Activated naive CD8-positive, alpha-beta T cell (primary cell): ENCODE measurements at regions not wholly inside any gene's neighbourhood (a gene's known extent, or its start where the extent isn't known, plus 50 kb on each side); places are given as distances from the start of the nearest gene placed in this dataset.
"Not testable (repeated sequence)": the region's sequence is repeated elsewhere in the genome, so short reads cannot be mapped to it uniquely, and the experiment has no call there.

Source experiments
- H3K27ac Mint-ChIP-seq: one replicate; pipeline ENCODE4 v1.8.0; 2021; ENCODE audit warnings: mixed read lengths
- H3K27me3 Mint-ChIP-seq: one replicate; pipeline ENCODE4 v1.8.0; 2021; ENCODE audit warnings: mixed read lengths
- H3K36me3 Mint-ChIP-seq: one replicate; pipeline ENCODE4 v1.8.0; 2021; ENCODE audit warnings: mixed read lengths
- H3K4me1 Mint-ChIP-seq: one replicate; pipeline ENCODE4 v1.8.0; 2021; ENCODE audit warnings: low read depth, mixed read lengths
- H3K4me3 Mint-ChIP-seq: one replicate; pipeline ENCODE4 v1.8.0; 2021; ENCODE audit warnings: mild to moderate bottlenecking, mixed read lengths
- H3K9me3 Mint-ChIP-seq: one replicate; pipeline ENCODE4 v1.8.0; 2021; ENCODE audit warnings: low read depth, mixed read lengths

- no peaks in the 10 kb centered on the region for H3K9me3 Mint-ChIP-seq
- no peak overlapping the region for H3K27ac Mint-ChIP-seq
- H3K36me3 Mint-ChIP-seq = peaks cover 4% of the 10 kb centered on the region
- no peaks in the 10 kb centered on the region for H3K27me3 Mint-ChIP-seq
- H3K4me3 Mint-ChIP-seq = no peak overlapping the region
- peaks cover 30% of the 10 kb centered on the region for H3K4me1 Mint-ChIP-seq
Observed at GRCh38 chr6:134434019-134434942, 116.4 kb upstream of the SGK1 start.

GRCh38 chr6:134432036-134432435, 114.1 kb upstream of the SGK1 start:
- peaks cover 21% of the 10 kb centered on the region for H3K4me1 Mint-ChIP-seq
- H3K36me3 Mint-ChIP-seq = peaks cover 4% of the 10 kb centered on the region
- no peaks in the 10 kb centered on the region for H3K9me3 Mint-ChIP-seq

GRCh38 chr6:134431421-134431859, 113.5 kb upstream of the SGK1 start:
- H3K27ac Mint-ChIP-seq = no peak overlapping the region

More at GRCh38 chr6:134432036-134432435, 114.1 kb upstream of the SGK1 start:
- H3K4me3 Mint-ChIP-seq = no peak overlapping the region
- no peaks in the 10 kb centered on the region for H3K27me3 Mint-ChIP-seq
- H3K27ac Mint-ChIP-seq = no peak overlapping the region

GRCh38 chr6:134429861-134430380, 112.0 kb upstream of the SGK1 start:
- H3K9me3 Mint-ChIP-seq = no peaks in the 10 kb centered on the region
- H3K36me3 Mint-ChIP-seq = peaks cover 4% of the 10 kb centered on the region
- no peak overlapping the region for H3K27ac Mint-ChIP-seq
- H3K4me1 Mint-ChIP-seq = peaks cover 12% of the 10 kb centered on the region
- H3K27me3 Mint-ChIP-seq = no peaks in the 10 kb centered on the region
- no peak overlapping the region for H3K4me3 Mint-ChIP-seq

More at GRCh38 chr6:134431421-134431859, 113.5 kb upstream of the SGK1 start:
- Mint-ChIP-seq H3K4me1 (peaks cover 18% of the 10 kb centered on the region), H3K36me3 (peaks cover 4% of the 10 kb centered on the region), H3K27me3 (no peaks in the 10 kb centered on the region), H3K9me3 (no peaks in the 10 kb centered on the region), H3K4me3 (no peak overlapping the region)

- H3K27me3 Mint-ChIP-seq = no peaks in the 10 kb centered on the region
- no peak overlapping the region for H3K4me3 Mint-ChIP-seq
- peaks cover 4% of the 10 kb centered on the region for H3K36me3 Mint-ChIP-seq
- no peak overlapping the region for H3K27ac Mint-ChIP-seq
- H3K4me1 Mint-ChIP-seq = peaks cover 8% of the 10 kb centered on the region
- H3K9me3 Mint-ChIP-seq = no peaks in the 10 kb centered on the region
Observed at GRCh38 chr6:134427721-134428120, 109.8 kb upstream of the SGK1 start.

- Mint-ChIP-seq H3K4me3 (no peak overlapping the region), H3K27ac (no peak overlapping the region)
Observed at GRCh38 chr6:134426623-134427022, 108.7 kb upstream of the SGK1 start.

GRCh38 chr6:134425917-134426316, 108.0 kb upstream of the SGK1 start:
- not testable (repeated sequence) for H3K36me3 Mint-ChIP-seq, H3K4me3 Mint-ChIP-seq, H3K9me3 Mint-ChIP-seq, H3K27ac Mint-ChIP-seq, H3K4me1 Mint-ChIP-seq, H3K27me3 Mint-ChIP-seq

More at GRCh38 chr6:134426623-134427022, 108.7 kb upstream of the SGK1 start:
- H3K36me3 Mint-ChIP-seq = peaks cover under 1% of the 10 kb centered on the region
- H3K4me1 Mint-ChIP-seq = peaks cover 8% of the 10 kb centered on the region
- H3K27me3 Mint-ChIP-seq = no peaks in the 10 kb centered on the region
- no peaks in the 10 kb centered on the region for H3K9me3 Mint-ChIP-seq

GRCh38 chr6:134425513-134425912, 107.6 kb upstream of the SGK1 start:
- no peak overlapping the region for H3K4me3 Mint-ChIP-seq
- H3K36me3 Mint-ChIP-seq = no peaks in the 10 kb centered on the region
- no peak overlapping the region for H3K27ac Mint-ChIP-seq
- H3K9me3 Mint-ChIP-seq = no peaks in the 10 kb centered on the region
- peaks cover 8% of the 10 kb centered on the region for H3K4me1 Mint-ChIP-seq
- H3K27me3 Mint-ChIP-seq = no peaks in the 10 kb centered on the region

GRCh38 chr6:134424798-134425170, 106.9 kb upstream of the SGK1 start:
- Mint-ChIP-seq H3K9me3 (no peaks in the 10 kb centered on the region), H3K4me1 (peaks cover 8% of the 10 kb centered on the region), H3K27me3 (no peaks in the 10 kb centered on the region), H3K36me3 (no peaks in the 10 kb centered on the region), H3K4me3 (no peak overlapping the region), H3K27ac (no peak overlapping the region)

- no peaks in the 10 kb centered on the region for H3K27me3 Mint-ChIP-seq
- no peak overlapping the region for H3K4me3 Mint-ChIP-seq
- peaks cover 8% of the 10 kb centered on the region for H3K4me1 Mint-ChIP-seq
- H3K9me3 Mint-ChIP-seq = no peaks in the 10 kb centered on the region
- no peak overlapping the region for H3K27ac Mint-ChIP-seq
- no peaks in the 10 kb centered on the region for H3K36me3 Mint-ChIP-seq
Observed at GRCh38 chr6:134424165-134424797, 106.4 kb upstream of the SGK1 start.

GRCh38 chr6:134422426-134423231, 104.7 kb upstream of the SGK1 start:
- Mint-ChIP-seq H3K4me1 (peaks cover 8% of the 10 kb centered on the region), H3K36me3 (no peaks in the 10 kb centered on the region), H3K4me3 (no peak overlapping the region), H3K27me3 (no peaks in the 10 kb centered on the region), H3K27ac (no peak overlapping the region), H3K9me3 (no peaks in the 10 kb centered on the region)

- Mint-ChIP-seq H3K27ac (no peak overlapping the region), H3K36me3 (no peaks in the 10 kb centered on the region), H3K4me1 (peaks cover 10% of the 10 kb centered on the region)
Observed at GRCh38 chr6:134421501-134421900, 103.6 kb upstream of the SGK1 start.

GRCh38 chr6:134420614-134421181, 102.8 kb upstream of the SGK1 start:
- H3K27ac Mint-ChIP-seq = no peak overlapping the region
- no peaks in the 10 kb centered on the region for H3K9me3 Mint-ChIP-seq
- no peaks in the 10 kb centered on the region for H3K27me3 Mint-ChIP-seq
- no peaks in the 10 kb centered on the region for H3K36me3 Mint-ChIP-seq
- no peak overlapping the region for H3K4me3 Mint-ChIP-seq
- H3K4me1 Mint-ChIP-seq = peaks cover 10% of the 10 kb centered on the region

More at GRCh38 chr6:134421501-134421900, 103.6 kb upstream of the SGK1 start:
- H3K9me3 Mint-ChIP-seq = no peaks in the 10 kb centered on the region
- H3K27me3 Mint-ChIP-seq = no peaks in the 10 kb centered on the region
- H3K4me3 Mint-ChIP-seq = no peak overlapping the region

GRCh38 chr6:134419716-134420115, 101.8 kb upstream of the SGK1 start:
- H3K36me3 Mint-ChIP-seq = no peaks in the 10 kb centered on the region
- H3K4me3 Mint-ChIP-seq = no peak overlapping the region
- H3K9me3 Mint-ChIP-seq = no peaks in the 10 kb centered on the region
- peaks cover 10% of the 10 kb centered on the region for H3K4me1 Mint-ChIP-seq
- no peak overlapping the region for H3K27ac Mint-ChIP-seq
- no peaks in the 10 kb centered on the region for H3K27me3 Mint-ChIP-seq
